ENCODE measurements at regions not wholly inside any gene's neighbourhood (a gene's known extent, or its start where the extent isn't known, plus 50 kb on each side); places are given as distances from the start of the nearest gene placed in this dataset.

GRCh38 chr1:229003233-229004031 lies 267.5 kb upstream of the RAB4A start (continued):
- TF ChIP-seq, protein P1, sequence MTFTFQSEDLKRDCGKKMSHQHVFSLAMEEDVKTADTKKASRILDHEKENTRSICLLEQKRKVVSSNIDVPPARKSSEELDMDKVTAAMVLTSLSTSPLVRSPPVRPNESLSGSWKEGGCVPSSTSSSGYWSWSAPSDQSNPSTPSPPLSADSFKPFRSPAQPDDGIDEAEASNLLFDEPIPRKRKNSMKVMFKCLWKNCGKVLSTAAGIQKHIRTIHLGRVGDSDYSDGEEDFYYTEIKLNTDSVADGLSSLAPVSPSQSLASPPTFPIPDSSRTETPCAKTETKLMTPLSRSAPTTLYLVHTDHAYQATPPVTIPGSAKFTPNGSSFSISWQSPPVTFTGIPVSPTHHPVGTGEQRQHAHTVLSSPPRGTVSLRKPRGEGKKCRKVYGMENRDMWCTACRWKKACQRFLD (CRISPR knock-in tag; IDR thresholded peaks at IDR 0.05; ENCODE audit: borderline replicate concordance), result no peak
- no peak for TF ChIP-seq ATF1 (CRISPR knock-in tag; IDR thresholded peaks at IDR 0.05)
- TF ChIP-seq SIN3A (IDR thresholded peaks at IDR 0.05; ENCODE audit: borderline replicate concordance, low read depth, low read length), result no peak
- TF ChIP-seq ONECUT2 (CRISPR knock-in tag; IDR thresholded peaks at IDR 0.05), result peak; percentile 23; the same call in 1 of the 2 replicates
- TF ChIP-seq ZSCAN30 (CRISPR knock-in tag; IDR thresholded peaks at IDR 0.05), result no peak
- TF ChIP-seq CCAR2 (optimal IDR thresholded peaks at IDR 0.05; ENCODE audit: low read depth, low read length), result no peak
- TF ChIP-seq, protein P2, sequence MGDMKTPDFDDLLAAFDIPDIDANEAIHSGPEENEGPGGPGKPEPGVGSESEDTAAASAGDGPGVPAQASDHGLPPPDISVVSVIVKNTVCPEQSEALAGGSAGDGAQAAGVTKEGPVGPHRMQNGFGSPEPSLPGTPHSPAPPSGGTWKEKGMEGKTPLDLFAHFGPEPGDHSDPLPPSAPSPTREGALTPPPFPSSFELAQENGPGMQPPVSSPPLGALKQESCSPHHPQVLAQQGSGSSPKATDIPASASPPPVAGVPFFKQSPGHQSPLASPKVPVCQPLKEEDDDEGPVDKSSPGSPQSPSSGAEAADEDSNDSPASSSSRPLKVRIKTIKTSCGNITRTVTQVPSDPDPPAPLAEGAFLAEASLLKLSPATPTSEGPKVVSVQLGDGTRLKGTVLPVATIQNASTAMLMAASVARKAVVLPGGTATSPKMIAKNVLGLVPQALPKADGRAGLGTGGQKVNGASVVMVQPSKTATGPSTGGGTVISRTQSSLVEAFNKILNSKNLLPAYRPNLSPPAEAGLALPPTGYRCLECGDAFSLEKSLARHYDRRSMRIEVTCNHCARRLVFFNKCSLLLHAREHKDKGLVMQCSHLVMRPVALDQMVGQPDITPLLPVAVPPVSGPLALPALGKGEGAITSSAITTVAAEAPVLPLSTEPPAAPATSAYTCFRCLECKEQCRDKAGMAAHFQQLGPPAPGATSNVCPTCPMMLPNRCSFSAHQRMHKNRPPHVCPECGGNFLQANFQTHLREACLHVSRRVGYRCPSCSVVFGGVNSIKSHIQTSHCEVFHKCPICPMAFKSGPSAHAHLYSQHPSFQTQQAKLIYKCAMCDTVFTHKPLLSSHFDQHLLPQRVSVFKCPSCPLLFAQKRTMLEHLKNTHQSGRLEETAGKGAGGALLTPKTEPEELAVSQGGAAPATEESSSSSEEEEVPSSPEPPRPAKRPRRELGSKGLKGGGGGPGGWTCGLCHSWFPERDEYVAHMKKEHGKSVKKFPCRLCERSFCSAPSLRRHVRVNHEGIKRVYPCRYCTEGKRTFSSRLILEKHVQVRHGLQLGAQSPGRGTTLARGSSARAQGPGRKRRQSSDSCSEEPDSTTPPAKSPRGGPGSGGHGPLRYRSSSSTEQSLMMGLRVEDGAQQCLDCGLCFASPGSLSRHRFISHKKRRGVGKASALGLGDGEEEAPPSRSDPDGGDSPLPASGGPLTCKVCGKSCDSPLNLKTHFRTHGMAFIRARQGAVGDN (CRISPR knock-in tag; IDR thresholded peaks at IDR 0.05), result peak; percentile 98
- no peak for TF ChIP-seq TFDP2 (CRISPR knock-in tag; IDR thresholded peaks at IDR 0.05)
- no peak for TF ChIP-seq NFKBIZ (CRISPR knock-in tag; IDR thresholded peaks at IDR 0.05)
- 0 out of 2 replicates have a peak, but pooled peaks have one; percentile 15 for TF ChIP-seq ZBED4 (CRISPR knock-in tag; IDR thresholded peaks at IDR 0.05; ENCODE audit: borderline replicate concordance)
- no peak for TF ChIP-seq SMC3 (IDR thresholded peaks at IDR 0.05; ENCODE audit: low read length)
- no peak for TF ChIP-seq ZNF333 (CRISPR knock-in tag; IDR thresholded peaks at IDR 0.05; ENCODE audit: borderline replicate concordance)
- no peak for TF ChIP-seq SATB2 (CRISPR knock-in tag; IDR thresholded peaks at IDR 0.05)
- peak; percentile 42; the same call in 1 of the 2 replicates for TF ChIP-seq KDM3A (CRISPR knock-in tag; IDR thresholded peaks at IDR 0.05; ENCODE audit: low read depth)
- peak; percentile 68 for TF ChIP-seq YY1 (IDR thresholded peaks at IDR 0.05; ENCODE audit: insufficient read depth, insufficient replicate concordance, low read depth, low read length)
- 0 out of 2 replicates have a peak, but pooled peaks have one; percentile 38 for TF ChIP-seq ZNF274 (CRISPR knock-in tag; IDR thresholded peaks at IDR 0.05)
- TF ChIP-seq, protein P3, sequence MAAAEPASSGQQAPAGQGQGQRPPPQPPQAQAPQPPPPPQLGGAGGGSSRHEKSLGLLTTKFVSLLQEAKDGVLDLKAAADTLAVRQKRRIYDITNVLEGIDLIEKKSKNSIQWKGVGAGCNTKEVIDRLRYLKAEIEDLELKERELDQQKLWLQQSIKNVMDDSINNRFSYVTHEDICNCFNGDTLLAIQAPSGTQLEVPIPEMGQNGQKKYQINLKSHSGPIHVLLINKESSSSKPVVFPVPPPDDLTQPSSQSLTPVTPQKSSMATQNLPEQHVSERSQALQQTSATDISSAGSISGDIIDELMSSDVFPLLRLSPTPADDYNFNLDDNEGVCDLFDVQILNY (CRISPR knock-in tag; conservative IDR thresholded peaks at IDR 0.05), result no peak
- TF ChIP-seq SKI (IDR thresholded peaks at IDR 0.05; ENCODE audit: partially characterized antibody), result no peak

Measured in HepG2 (cell line).